NCI-H510A (cell line): ENCODE measurements at regions not wholly inside any gene's neighbourhood (a gene's known extent, or its start where the extent isn't known, plus 50 kb on each side); places are given as distances from the start of the nearest gene placed in this dataset.
"Not testable (repeated sequence)": the region's sequence is repeated elsewhere in the genome, so short reads cannot be mapped to it uniquely, and the experiment has no call there.

Source experiments
- DNase-seq: peaks from one replicate; lab custom pipeline; 2025; lab: John Stamatoyannopoulos, UW

- no peak for DNase-seq
Measured at GRCh38 chr18:55953326-55953725, 365.3 kb upstream of the TCF4 start.

GRCh38 chr18:55951738-55952137, 363.7 kb upstream of the TCF4 start:
- DNase-seq = not testable (repeated sequence)

- DNase-seq = no peak
Measured at GRCh38 chr18:55950379-55951166, 362.6 kb upstream of the TCF4 start.

GRCh38 chr18:55934821-55935220, 346.8 kb upstream of the TCF4 start:
- no peak for DNase-seq

- DNase-seq = no peak
Measured at GRCh38 chr18:55932675-55933074, 344.7 kb upstream of the TCF4 start.

- no peak for DNase-seq
Measured at GRCh38 chr18:55927831-55928230, 339.8 kb upstream of the TCF4 start.

GRCh38 chr18:55925772-55926171, 337.8 kb upstream of the TCF4 start:
- DNase-seq = no peak

- no peak for DNase-seq
Measured at GRCh38 chr18:55920063-55920462, 332.1 kb upstream of the TCF4 start.

GRCh38 chr18:55918444-55918843, 330.5 kb upstream of the TCF4 start:
- no peak for DNase-seq

GRCh38 chr18:55912919-55913318, 324.9 kb upstream of the TCF4 start:
- no peak for DNase-seq

GRCh38 chr18:55912071-55912470, 324.1 kb upstream of the TCF4 start:
- DNase-seq = no peak

- no peak for DNase-seq
Measured at GRCh38 chr18:55910296-55910695, 322.3 kb upstream of the TCF4 start.

- no peak for DNase-seq
Measured at GRCh38 chr18:55908901-55909366, 320.9 kb upstream of the TCF4 start.

- DNase-seq = no peak
Measured at GRCh38 chr18:55907453-55908175, 319.6 kb upstream of the TCF4 start.

GRCh38 chr18:55906536-55906935, 318.5 kb upstream of the TCF4 start:
- DNase-seq = no peak

GRCh38 chr18:55903911-55904310, 315.9 kb upstream of the TCF4 start:
- no peak for DNase-seq

- no peak for DNase-seq
Measured at GRCh38 chr18:55900380-55900779, 312.4 kb upstream of the TCF4 start.

GRCh38 chr18:55897091-55897689, 309.2 kb upstream of the TCF4 start:
- DNase-seq = no peak

- DNase-seq = no peak
Measured at GRCh38 chr18:55893948-55894347, 306.0 kb upstream of the TCF4 start.

GRCh38 chr18:55892862-55893813, 305.1 kb upstream of the TCF4 start:
- not testable (repeated sequence) for DNase-seq

GRCh38 chr18:55886886-55887285, 298.9 kb upstream of the TCF4 start:
- no peak for DNase-seq

- DNase-seq = no peak
Measured at GRCh38 chr18:55884498-55884897, 296.5 kb upstream of the TCF4 start.
